ENCODE measurements at regions not wholly inside any gene's neighbourhood (a gene's known extent, or its start where the extent isn't known, plus 50 kb on each side); places are given as distances from the start of the nearest gene placed in this dataset.

GRCh38 chr16:26749072-26749471, 317.7 kb upstream of the C16orf82 start:
- intact Hi-C loops (cut with micrococcal nuclease; ENCODE audit: unreplicated experiment), result no loop called here

More at GRCh38 chr16:26749072-26749471, 317.7 kb upstream of the C16orf82 start:
- no peak overlapping the region for H3K27ac ChIP-seq (ENCODE audit: control insufficient read depth, insufficient read depth)
- no peak overlapping the region for H2AFZ ChIP-seq (ENCODE audit: control insufficient read depth, low read depth, low read length)
- no peaks in the 10 kb centered on the region for H3K36me3 ChIP-seq (ENCODE audit: control insufficient read depth in 2 of 2, insufficient read depth in 2 of 2, low read length in 1 of 2)
- TF ChIP-seq, protein P1, sequence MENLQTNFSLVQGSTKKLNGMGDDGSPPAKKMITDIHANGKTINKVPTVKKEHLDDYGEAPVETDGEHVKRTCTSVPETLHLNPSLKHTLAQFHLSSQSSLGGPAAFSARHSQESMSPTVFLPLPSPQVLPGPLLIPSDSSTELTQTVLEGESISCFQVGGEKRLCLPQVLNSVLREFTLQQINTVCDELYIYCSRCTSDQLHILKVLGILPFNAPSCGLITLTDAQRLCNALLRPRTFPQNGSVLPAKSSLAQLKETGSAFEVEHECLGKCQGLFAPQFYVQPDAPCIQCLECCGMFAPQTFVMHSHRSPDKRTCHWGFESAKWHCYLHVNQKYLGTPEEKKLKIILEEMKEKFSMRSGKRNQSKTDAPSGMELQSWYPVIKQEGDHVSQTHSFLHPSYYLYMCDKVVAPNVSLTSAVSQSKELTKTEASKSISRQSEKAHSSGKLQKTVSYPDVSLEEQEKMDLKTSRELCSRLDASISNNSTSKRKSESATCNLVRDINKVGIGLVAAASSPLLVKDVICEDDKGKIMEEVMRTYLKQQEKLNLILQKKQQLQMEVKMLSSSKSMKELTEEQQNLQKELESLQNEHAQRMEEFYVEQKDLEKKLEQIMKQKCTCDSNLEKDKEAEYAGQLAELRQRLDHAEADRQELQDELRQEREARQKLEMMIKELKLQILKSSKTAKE (IDR thresholded peaks at IDR 0.05; ENCODE audit: low read depth, poor library complexity, severe bottlenecking), result no peak
- no peak for TF ChIP-seq ZNF274 (IDR thresholded peaks at IDR 0.05; ENCODE audit: insufficient read depth, insufficient read length)
- TF ChIP-seq EP300 (IDR thresholded peaks at IDR 0.05; ENCODE audit: borderline replicate concordance in 1 of 2, control insufficient read depth in 1 of 2, low read depth in 2 of 2, low read length in 2 of 2), result no peak
- TF ChIP-seq EZH2 (IDR thresholded peaks at IDR 0.05; ENCODE audit: borderline replicate concordance, control insufficient read depth, low read depth, low read length), result no peak
- TF ChIP-seq ZNF207 (IDR thresholded peaks at IDR 0.05; ENCODE audit: borderline replicate concordance), result no peak
- TF ChIP-seq RFX5 (IDR thresholded peaks at IDR 0.05; ENCODE audit: low read depth, low read length), result no peak
- no peak for TF ChIP-seq EGR1 (IDR thresholded peaks at IDR 0.05; ENCODE audit: borderline replicate concordance in 1 of 2, low read depth in 2 of 2, low read length in 2 of 2)
- TF ChIP-seq, protein P2, sequence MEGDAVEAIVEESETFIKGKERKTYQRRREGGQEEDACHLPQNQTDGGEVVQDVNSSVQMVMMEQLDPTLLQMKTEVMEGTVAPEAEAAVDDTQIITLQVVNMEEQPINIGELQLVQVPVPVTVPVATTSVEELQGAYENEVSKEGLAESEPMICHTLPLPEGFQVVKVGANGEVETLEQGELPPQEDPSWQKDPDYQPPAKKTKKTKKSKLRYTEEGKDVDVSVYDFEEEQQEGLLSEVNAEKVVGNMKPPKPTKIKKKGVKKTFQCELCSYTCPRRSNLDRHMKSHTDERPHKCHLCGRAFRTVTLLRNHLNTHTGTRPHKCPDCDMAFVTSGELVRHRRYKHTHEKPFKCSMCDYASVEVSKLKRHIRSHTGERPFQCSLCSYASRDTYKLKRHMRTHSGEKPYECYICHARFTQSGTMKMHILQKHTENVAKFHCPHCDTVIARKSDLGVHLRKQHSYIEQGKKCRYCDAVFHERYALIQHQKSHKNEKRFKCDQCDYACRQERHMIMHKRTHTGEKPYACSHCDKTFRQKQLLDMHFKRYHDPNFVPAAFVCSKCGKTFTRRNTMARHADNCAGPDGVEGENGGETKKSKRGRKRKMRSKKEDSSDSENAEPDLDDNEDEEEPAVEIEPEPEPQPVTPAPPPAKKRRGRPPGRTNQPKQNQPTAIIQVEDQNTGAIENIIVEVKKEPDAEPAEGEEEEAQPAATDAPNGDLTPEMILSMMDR (IDR thresholded peaks at IDR 0.05 in 2 of 3, conservative IDR thresholded peaks at IDR 0.05 in 1 of 3; ENCODE audit: control insufficient read depth in 2 of 3, extremely low read depth in 1 of 3, insufficient read depth in 1 of 3, low read depth in 3 of 3, low read length in 3 of 3), result no peak
- no peak for TF ChIP-seq TCF3 (IDR thresholded peaks at IDR 0.05; ENCODE audit: borderline replicate concordance, insufficient read depth, low read depth, low read length)
- TF ChIP-seq MAX (IDR thresholded peaks at IDR 0.05; ENCODE audit: low read depth, low read length), result no peak
- no peak for TF ChIP-seq STAT3 (IDR thresholded peaks at IDR 0.05; ENCODE audit: low read depth, low read length)
- no peak for TF ChIP-seq USF2 (IDR thresholded peaks at IDR 0.05; ENCODE audit: borderline replicate concordance, low read depth, low read length)
- no peak for TF ChIP-seq RAD21 (IDR thresholded peaks at IDR 0.05; ENCODE audit: insufficient read depth, low read depth, low read length)
- in situ Hi-C loops (cut with MboI), result no loop called here
- FAIRE-seq (no peak), ATAC-seq (no peak), DNase-seq (ENCODE audit: low read depth, low spot score) (no peak)
- H4K20me1 ChIP-seq (ENCODE audit: control insufficient read depth, insufficient read depth), result no peaks in the 10 kb centered on the region
- POLR2A ChIA-PET, result no interaction called here
- no peak overlapping the region for H3K4me2 ChIP-seq (ENCODE audit: control insufficient read depth, insufficient read depth)
- H3K9ac ChIP-seq (ENCODE audit: control insufficient read depth, insufficient read depth, low read length), result no peak overlapping the region
- no peaks in the 10 kb centered on the region for H3K27me3 ChIP-seq (replicated peaks in 1 of 2; ENCODE audit: control insufficient read depth in 2 of 2, insufficient read depth in 2 of 2, low read length in 1 of 2)
- no peaks in the 10 kb centered on the region for H3K4me1 ChIP-seq (ENCODE audit: control insufficient read depth, insufficient read depth, low read length)
- CTCF ChIA-PET, result no interaction called here
- H3K4me3 ChIP-seq, result no peak overlapping the region
- WGBS (ENCODE audit: insufficient coverage, insufficient replicate concordance, low lambda C conversion rate, missing lambda C conversion rate), result 0% methylated on average over 2 of the region's 2 CpGs
- H3K9me3 ChIP-seq (replicated peaks; ENCODE audit: control insufficient read depth, insufficient read depth, low read length), result no peaks in the 10 kb centered on the region
- SMC1A ChIA-PET (ENCODE audit: uncharacterized antibody, unreplicated experiment), result interaction anchor here (0.6 kb wide), 1 partner anchor 280 kb away, joined by 3 read pairs; no protein-coding TSS in a partner anchor
- BruUV-seq (replicated peaks), result no TSS peak
- RAD21 ChIA-PET (ENCODE audit: unreplicated experiment), result no interaction called here
- H3K79me2 ChIP-seq (ENCODE audit: control insufficient read depth, insufficient read depth, low read length), result no peaks in the 10 kb centered on the region

Data from GM12878 (cell line).